ENCODE measurements at regions not wholly inside any gene's neighbourhood (a gene's known extent, or its start where the extent isn't known, plus 50 kb on each side); places are given as distances from the start of the nearest gene placed in this dataset.

- Histone ChIP-seq H3K27ac (peak overlapping the region in 2 of 4 donors; percentile 33 to 90), H3K9me3 (no peaks in the 10 kb centered on the region), H3K36me3 (no peaks in the 10 kb centered on the region), H3K4me1 (peaks cover 15 to 33% of the 10 kb centered on the region in 2 donors), H3K4me3 (no peak overlapping the region), H3K27me3 (no peaks in the 10 kb centered on the region)
- intact Hi-C loops (cut with DNase I; ENCODE audit: low total_unique reads) = no loop called here
- in situ Hi-C loops (cut with MboI; ENCODE audit: low sequenced_read_pairs in 4 of 4) = no loop called here
- no peak for TF ChIP-seq CTCF (IDR thresholded peaks at IDR 0.05 in 4 of 5, conservative IDR thresholded peaks at IDR 0.05 in 1 of 5)
- no peak for TF ChIP-seq POLR2A (IDR thresholded peaks at IDR 0.05)
- ATAC-seq = no peak
- no peak for DNase-seq
These were observed 532.3 kb downstream of the USP25 start for GRCh38 chr21:16262091-16262490.

GRCh38 chr21:16264319-16264718, 534.5 kb downstream of the USP25 start:
- Histone ChIP-seq H3K27me3 (no peaks in the 10 kb centered on the region), H3K27ac (peak overlapping the region; percentile 4 to 90 (median 41)), H3K4me1 (peaks cover 8 to 19% of the 10 kb centered on the region in 2 donors), H3K4me3 (peak overlapping the region; percentile 2 to 15 (median 9)), H3K9me3 (no peaks in the 10 kb centered on the region), H3K36me3 (no peaks in the 10 kb centered on the region)
- ATAC-seq (peak; percentile 50 to 51), DNase-seq (no peak)
- in situ Hi-C loops (cut with MboI; ENCODE audit: low sequenced_read_pairs in 4 of 4) = no loop called here
- intact Hi-C loops (cut with DNase I; ENCODE audit: low total_unique reads) = no loop called here
- TF ChIP-seq POLR2A (IDR thresholded peaks at IDR 0.05) = no peak
- no peak for TF ChIP-seq CTCF (IDR thresholded peaks at IDR 0.05 in 4 of 5, conservative IDR thresholded peaks at IDR 0.05 in 1 of 5)

GRCh38 chr21:16269476-16269875, 539.7 kb downstream of the USP25 start:
- DNase-seq (no peak), ATAC-seq (no peak)
- Histone ChIP-seq H3K27ac (no peak overlapping the region), H3K4me3 (no peak overlapping the region), H3K36me3 (no peaks in the 10 kb centered on the region), H3K9me3 (no peaks in the 10 kb centered on the region), H3K4me1 (no peaks in the 10 kb centered on the region), H3K27me3 (no peaks in the 10 kb centered on the region)
- in situ Hi-C loops (cut with MboI; ENCODE audit: low sequenced_read_pairs in 4 of 4) = no loop called here
- intact Hi-C loops (cut with DNase I; ENCODE audit: low total_unique reads) = no loop called here
- TF ChIP-seq CTCF (IDR thresholded peaks at IDR 0.05 in 4 of 5, conservative IDR thresholded peaks at IDR 0.05 in 1 of 5) (no peak), POLR2A (IDR thresholded peaks at IDR 0.05) (no peak)

GRCh38 chr21:16279731-16280581, 550.2 kb downstream of the USP25 start:
- Histone ChIP-seq H3K36me3 (no peaks in the 10 kb centered on the region), H3K4me3 (peak overlapping the region; percentile 49 to 51 (median 50)), H3K27me3 (no peaks in the 10 kb centered on the region), H3K27ac (peak overlapping the region; percentile 78 to 87 (median 82)), H3K9me3 (no peaks in the 10 kb centered on the region), H3K4me1 (peaks cover 17 to 25% of the 10 kb centered on the region in 2 donors)
- intact Hi-C loops (cut with DNase I; ENCODE audit: low total_unique reads) (loop anchor here (5.0 kb wide), 2 partner anchors 68 to 83 kb away; no protein-coding TSS in a partner anchor), in situ Hi-C loops (cut with MboI; ENCODE audit: low sequenced_read_pairs in 4 of 4) (no loop called here)
- peak; percentile 30 to 51 for DNase-seq
- peak; percentile 68 to 86 for ATAC-seq
- TF ChIP-seq POLR2A (IDR thresholded peaks at IDR 0.05) = no peak
- TF ChIP-seq CTCF (IDR thresholded peaks at IDR 0.05 in 4 of 5, conservative IDR thresholded peaks at IDR 0.05 in 1 of 5) = peak in 2 of 5 experiments; percentile 12 to 24

All from gastrocnemius medialis (tissue), 4 donors.